ENCODE measurements at regions not wholly inside any gene's neighbourhood (a gene's known extent, or its start where the extent isn't known, plus 50 kb on each side); places are given as distances from the start of the nearest gene placed in this dataset.

DNA sequence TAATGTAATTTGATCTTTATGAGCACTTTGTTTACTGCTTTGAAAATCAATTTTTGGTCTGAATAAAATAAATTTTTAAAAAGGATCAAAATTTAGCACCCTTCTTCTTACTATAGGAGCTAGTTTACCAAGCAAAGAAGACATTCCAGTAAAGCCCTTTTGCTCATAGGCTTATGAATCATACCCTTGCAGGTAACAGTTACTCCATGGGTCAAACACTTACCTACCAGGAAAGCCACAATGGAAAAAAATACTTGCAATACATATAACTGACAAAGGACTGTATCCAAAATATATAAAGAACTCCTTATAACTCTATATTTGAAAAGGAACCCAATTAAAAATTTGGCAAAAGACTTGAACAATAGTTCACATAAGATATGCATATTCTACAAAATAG lies 66.6 kb downstream of the SHOC1 start:
- Histone ChIP-seq H4K91ac (replicated peaks; ENCODE audit: insufficient read length, low read length) (no peak overlapping the region), H3K23ac (ENCODE audit: insufficient read length) (no peak overlapping the region), H2AFZ (ENCODE audit: low read length) (no peak overlapping the region), H3K23me2 (ENCODE audit: low read depth, low read length) (no peaks in the 10 kb centered on the region), H3K79me1 (ENCODE audit: low read depth, low read length) (no peaks in the 10 kb centered on the region), H4K20me1 (replicated peaks in 1 of 2; ENCODE audit: control insufficient read depth in 1 of 2, insufficient read depth in 2 of 2, low read length in 2 of 2) (no peaks in the 10 kb centered on the region), H3K14ac (ENCODE audit: insufficient read length) (no peak overlapping the region), H2AK5ac (ENCODE audit: low read depth, low read length) (no peak overlapping the region), H3K36me3 (ENCODE audit: control insufficient read depth in 2 of 4, insufficient read depth in 4 of 4, low read length in 3 of 4) (no peaks in the 10 kb centered on the region; a peak in 1 of 8 replicates), H3K4me1 (replicated peaks in 1 of 4; ENCODE audit: control insufficient read depth in 3 of 4, insufficient read depth in 4 of 4, low read length in 3 of 4) (no peaks in the 10 kb centered on the region), H2BK20ac (ENCODE audit: low read length) (no peak overlapping the region), H3K79me2 (ENCODE audit: control insufficient read depth in 1 of 2, insufficient read depth in 2 of 2, low read length in 2 of 2) (no peaks in the 10 kb centered on the region), H4K8ac (ENCODE audit: extremely low read depth, insufficient read depth, low read length) (no peak overlapping the region), H2BK12ac (ENCODE audit: low read depth, low read length) (no peak overlapping the region), H3K18ac (ENCODE audit: extremely low read depth, low read length) (no peak overlapping the region), H4K5ac (ENCODE audit: insufficient read length, low read depth, low read length) (no peak overlapping the region), H3K4ac (replicated peaks; ENCODE audit: insufficient read length, low read depth, low read length) (no peak overlapping the region), H2BK5ac (ENCODE audit: low read depth, low read length) (no peak overlapping the region), H3K27ac (ENCODE audit: low read depth, low read length) (no peak overlapping the region), H3K4me3 (ENCODE audit: extremely low read depth in 1 of 4, insufficient read depth in 2 of 4, low read depth in 3 of 4, low read length in 4 of 4) (no peak overlapping the region), H3K9ac (replicated peaks in 1 of 4; ENCODE audit: extremely low read depth in 1 of 4, low read depth in 3 of 4, low read length in 3 of 4) (no peak overlapping the region), H2BK15ac (ENCODE audit: low read length) (no peak overlapping the region), H3K4me2 (ENCODE audit: insufficient read depth in 1 of 2, low read depth in 2 of 2, low read length in 2 of 2) (no peak overlapping the region), H3K27me3 (replicated peaks in 1 of 4; ENCODE audit: control insufficient read depth in 3 of 4, extremely low read depth in 1 of 4, insufficient read depth in 3 of 4, low read length in 3 of 4) (no peaks in the 10 kb centered on the region), H3K56ac (replicated peaks; ENCODE audit: insufficient read length, low read depth, low read length) (no peak overlapping the region), H2BK120ac (replicated peaks; ENCODE audit: low read depth, low read length) (no peak overlapping the region), H3K9me3 (ENCODE audit: insufficient read depth in 2 of 2, low read depth in 1 of 2, low read length in 1 of 2) (no peaks in the 10 kb centered on the region; a peak in 1 of 4 replicates)
- no peak for DNase-seq (ENCODE audit: low read depth in 1 of 2, low spot score in 2 of 2)
- FAIRE-seq, result no peak
- POLR2A ChIA-PET (ENCODE audit: partially characterized antibody), result interaction anchor here (0.6 kb wide), 1 partner anchor 106 kb away, joined by 3 read pairs; no protein-coding TSS in a partner anchor
- CTCF ChIA-PET (ENCODE audit: partially characterized antibody), result no interaction called here
- no peak for TF ChIP-seq BCL11A (IDR thresholded peaks at IDR 0.05; ENCODE audit: low read depth in 2 of 2, low read length in 2 of 2)
- no peak for TF ChIP-seq CBX8 (IDR thresholded peaks at IDR 0.05; ENCODE audit: borderline replicate concordance, low read depth, low read length)
- no peak for TF ChIP-seq CEBPB (IDR thresholded peaks at IDR 0.05; ENCODE audit: low read depth, low read length)
- TF ChIP-seq EZH2 (IDR thresholded peaks at IDR 0.05; ENCODE audit: low read depth, low read length, severe bottlenecking), result no peak
- TF ChIP-seq POLR2AphosphoS5 (IDR thresholded peaks at IDR 0.05; ENCODE audit: low read depth, low read length), result no peak
- TF ChIP-seq BACH1 (IDR thresholded peaks at IDR 0.05; ENCODE audit: low read length), result no peak
- TF ChIP-seq, protein P1, sequence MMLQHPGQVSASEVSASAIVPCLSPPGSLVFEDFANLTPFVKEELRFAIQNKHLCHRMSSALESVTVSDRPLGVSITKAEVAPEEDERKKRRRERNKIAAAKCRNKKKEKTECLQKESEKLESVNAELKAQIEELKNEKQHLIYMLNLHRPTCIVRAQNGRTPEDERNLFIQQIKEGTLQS (IDR thresholded peaks at IDR 0.05; ENCODE audit: insufficient read depth, low read depth, low read length), result no peak
- no peak for TF ChIP-seq SAP30 (IDR thresholded peaks at IDR 0.05; ENCODE audit: insufficient read depth, insufficient replicate concordance, low read length)
- no peak for TF ChIP-seq CHD1 (IDR thresholded peaks at IDR 0.05; ENCODE audit: low read depth, low read length)
- TF ChIP-seq, protein P2, sequence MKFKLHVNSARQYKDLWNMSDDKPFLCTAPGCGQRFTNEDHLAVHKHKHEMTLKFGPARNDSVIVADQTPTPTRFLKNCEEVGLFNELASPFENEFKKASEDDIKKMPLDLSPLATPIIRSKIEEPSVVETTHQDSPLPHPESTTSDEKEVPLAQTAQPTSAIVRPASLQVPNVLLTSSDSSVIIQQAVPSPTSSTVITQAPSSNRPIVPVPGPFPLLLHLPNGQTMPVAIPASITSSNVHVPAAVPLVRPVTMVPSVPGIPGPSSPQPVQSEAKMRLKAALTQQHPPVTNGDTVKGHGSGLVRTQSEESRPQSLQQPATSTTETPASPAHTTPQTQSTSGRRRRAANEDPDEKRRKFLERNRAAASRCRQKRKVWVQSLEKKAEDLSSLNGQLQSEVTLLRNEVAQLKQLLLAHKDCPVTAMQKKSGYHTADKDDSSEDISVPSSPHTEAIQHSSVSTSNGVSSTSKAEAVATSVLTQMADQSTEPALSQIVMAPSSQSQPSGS (IDR thresholded peaks at IDR 0.05; ENCODE audit: low read length), result no peak
- no peak for TF ChIP-seq POLR2A (IDR thresholded peaks at IDR 0.05; ENCODE audit: control extremely low read depth in 1 of 2, low read depth in 2 of 2, low read length in 2 of 2)
- TF ChIP-seq MAFK (IDR thresholded peaks at IDR 0.05; ENCODE audit: low read depth, low read length), result no peak
